A673 (cell line): ENCODE measurements at regions not wholly inside any gene's neighbourhood (a gene's known extent, or its start where the extent isn't known, plus 50 kb on each side); places are given as distances from the start of the nearest gene placed in this dataset.

Experiments used
- EZH2 ChIP-seq: fragments of 200-600 bp; sonication (generic); IDR thresholded peaks from 2 replicates; pipeline ENCODE4 v1.6.1; 2017; ENCODE audit warnings: borderline replicate concordance, low read depth, mild to moderate bottlenecking, mixed read lengths, antibody characterized with exemption, low read length; ENCODE audit not compliant: poor library complexity, severe bottlenecking
- TF ChIP-seq, protein P1 (sequence below): fragments of 300-800, 200-600 bp; sonication (generic); conservative IDR thresholded peaks from 2 replicates; pipeline ENCODE4 v1.5.1; 2017; ENCODE audit warnings: low read depth, mild to moderate bottlenecking, antibody characterized with exemption, low read length, moderate library complexity, mixed read lengths

GRCh38 chr13:22647156-22647850 lies 533.5 kb upstream of the SGCG start:
- TF ChIP-seq, protein P1, sequence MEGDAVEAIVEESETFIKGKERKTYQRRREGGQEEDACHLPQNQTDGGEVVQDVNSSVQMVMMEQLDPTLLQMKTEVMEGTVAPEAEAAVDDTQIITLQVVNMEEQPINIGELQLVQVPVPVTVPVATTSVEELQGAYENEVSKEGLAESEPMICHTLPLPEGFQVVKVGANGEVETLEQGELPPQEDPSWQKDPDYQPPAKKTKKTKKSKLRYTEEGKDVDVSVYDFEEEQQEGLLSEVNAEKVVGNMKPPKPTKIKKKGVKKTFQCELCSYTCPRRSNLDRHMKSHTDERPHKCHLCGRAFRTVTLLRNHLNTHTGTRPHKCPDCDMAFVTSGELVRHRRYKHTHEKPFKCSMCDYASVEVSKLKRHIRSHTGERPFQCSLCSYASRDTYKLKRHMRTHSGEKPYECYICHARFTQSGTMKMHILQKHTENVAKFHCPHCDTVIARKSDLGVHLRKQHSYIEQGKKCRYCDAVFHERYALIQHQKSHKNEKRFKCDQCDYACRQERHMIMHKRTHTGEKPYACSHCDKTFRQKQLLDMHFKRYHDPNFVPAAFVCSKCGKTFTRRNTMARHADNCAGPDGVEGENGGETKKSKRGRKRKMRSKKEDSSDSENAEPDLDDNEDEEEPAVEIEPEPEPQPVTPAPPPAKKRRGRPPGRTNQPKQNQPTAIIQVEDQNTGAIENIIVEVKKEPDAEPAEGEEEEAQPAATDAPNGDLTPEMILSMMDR: no peak
- TF ChIP-seq EZH2: no peak
